ENCODE measurements at regions not wholly inside any gene's neighbourhood (a gene's known extent, or its start where the extent isn't known, plus 50 kb on each side); places are given as distances from the start of the nearest gene placed in this dataset.

DNA sequence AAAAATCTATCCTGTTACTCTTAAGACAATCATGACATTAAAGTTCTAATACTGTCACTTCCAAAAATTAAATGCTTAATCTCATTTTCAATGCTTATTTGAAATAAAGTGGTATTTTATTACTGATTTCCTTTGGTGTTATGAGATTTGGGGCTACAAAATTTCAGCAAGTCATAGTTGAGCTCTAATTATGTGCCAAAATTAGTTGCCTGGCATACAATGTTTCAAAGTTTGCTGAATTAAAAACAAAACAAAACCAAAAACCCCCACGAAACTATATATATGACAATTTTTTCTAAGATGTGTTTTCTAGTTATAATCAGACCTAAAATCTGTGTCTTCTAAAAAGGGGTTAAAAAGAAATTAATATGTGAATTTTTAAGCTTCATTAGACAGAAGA is 62.2 kb downstream of the KCNRG start:
- H3K27me3 ChIP-seq, result no peaks in the 10 kb centered on the region
- intact Hi-C loops (cut with DNase I), result no loop called here
- no peak overlapping the region for H3K4me3 ChIP-seq
- TF ChIP-seq, protein P1, sequence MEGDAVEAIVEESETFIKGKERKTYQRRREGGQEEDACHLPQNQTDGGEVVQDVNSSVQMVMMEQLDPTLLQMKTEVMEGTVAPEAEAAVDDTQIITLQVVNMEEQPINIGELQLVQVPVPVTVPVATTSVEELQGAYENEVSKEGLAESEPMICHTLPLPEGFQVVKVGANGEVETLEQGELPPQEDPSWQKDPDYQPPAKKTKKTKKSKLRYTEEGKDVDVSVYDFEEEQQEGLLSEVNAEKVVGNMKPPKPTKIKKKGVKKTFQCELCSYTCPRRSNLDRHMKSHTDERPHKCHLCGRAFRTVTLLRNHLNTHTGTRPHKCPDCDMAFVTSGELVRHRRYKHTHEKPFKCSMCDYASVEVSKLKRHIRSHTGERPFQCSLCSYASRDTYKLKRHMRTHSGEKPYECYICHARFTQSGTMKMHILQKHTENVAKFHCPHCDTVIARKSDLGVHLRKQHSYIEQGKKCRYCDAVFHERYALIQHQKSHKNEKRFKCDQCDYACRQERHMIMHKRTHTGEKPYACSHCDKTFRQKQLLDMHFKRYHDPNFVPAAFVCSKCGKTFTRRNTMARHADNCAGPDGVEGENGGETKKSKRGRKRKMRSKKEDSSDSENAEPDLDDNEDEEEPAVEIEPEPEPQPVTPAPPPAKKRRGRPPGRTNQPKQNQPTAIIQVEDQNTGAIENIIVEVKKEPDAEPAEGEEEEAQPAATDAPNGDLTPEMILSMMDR (IDR thresholded peaks at IDR 0.05), result no peak
- peaks cover 9 to 60% of the 10 kb centered on the region in 2 donors for H3K4me1 ChIP-seq
- DNase-seq (no peak), ATAC-seq (no peak)
- no peaks in the 10 kb centered on the region for H3K36me3 ChIP-seq
- H3K9me3 ChIP-seq, result no peaks in the 10 kb centered on the region
- H3K27ac ChIP-seq, result no peak overlapping the region

DNA sequence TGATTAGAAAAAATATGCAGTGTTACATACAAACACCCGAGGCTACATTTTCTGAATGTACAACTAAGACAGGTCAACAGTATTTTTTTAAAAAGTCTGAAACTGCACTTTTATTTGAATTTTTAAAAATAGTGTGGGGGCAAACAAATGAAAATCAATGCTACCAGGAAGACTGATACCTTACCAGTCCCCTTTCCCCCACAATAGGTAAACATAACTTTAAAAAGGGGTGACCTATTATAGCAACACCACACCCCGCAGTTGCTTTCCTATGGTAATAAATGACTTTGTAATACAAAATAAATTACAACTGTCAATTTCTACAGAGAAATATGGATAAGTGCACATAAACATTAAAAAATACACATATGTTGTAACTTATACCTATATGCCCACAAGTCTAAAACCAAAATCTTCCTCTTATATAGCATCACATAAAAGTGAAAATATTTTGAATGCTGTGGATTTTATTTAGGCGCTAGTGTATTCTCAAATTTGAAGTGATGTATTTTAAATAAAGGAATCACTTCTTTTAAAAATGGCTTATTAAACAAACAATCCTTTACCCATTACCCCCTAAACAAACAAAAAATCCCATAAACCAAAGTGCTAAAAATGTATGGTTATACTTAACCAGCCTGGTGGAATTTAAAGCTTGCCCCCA is 63.1 kb downstream of the KCNRG start:
- DNase-seq (no peak), ATAC-seq (no peak)
- Histone ChIP-seq H3K27ac (no peak overlapping the region), H3K9me3 (no peaks in the 10 kb centered on the region), H3K4me1 (peaks cover 18 to 63% of the 10 kb centered on the region in 2 donors), H3K36me3 (no peaks in the 10 kb centered on the region), H3K4me3 (peak overlapping the region; percentile 60 to 66), H3K27me3 (no peaks in the 10 kb centered on the region)
- TF ChIP-seq, protein P1 (IDR thresholded peaks at IDR 0.05), result no peak
- intact Hi-C loops (cut with DNase I), result no loop called here

DNA sequence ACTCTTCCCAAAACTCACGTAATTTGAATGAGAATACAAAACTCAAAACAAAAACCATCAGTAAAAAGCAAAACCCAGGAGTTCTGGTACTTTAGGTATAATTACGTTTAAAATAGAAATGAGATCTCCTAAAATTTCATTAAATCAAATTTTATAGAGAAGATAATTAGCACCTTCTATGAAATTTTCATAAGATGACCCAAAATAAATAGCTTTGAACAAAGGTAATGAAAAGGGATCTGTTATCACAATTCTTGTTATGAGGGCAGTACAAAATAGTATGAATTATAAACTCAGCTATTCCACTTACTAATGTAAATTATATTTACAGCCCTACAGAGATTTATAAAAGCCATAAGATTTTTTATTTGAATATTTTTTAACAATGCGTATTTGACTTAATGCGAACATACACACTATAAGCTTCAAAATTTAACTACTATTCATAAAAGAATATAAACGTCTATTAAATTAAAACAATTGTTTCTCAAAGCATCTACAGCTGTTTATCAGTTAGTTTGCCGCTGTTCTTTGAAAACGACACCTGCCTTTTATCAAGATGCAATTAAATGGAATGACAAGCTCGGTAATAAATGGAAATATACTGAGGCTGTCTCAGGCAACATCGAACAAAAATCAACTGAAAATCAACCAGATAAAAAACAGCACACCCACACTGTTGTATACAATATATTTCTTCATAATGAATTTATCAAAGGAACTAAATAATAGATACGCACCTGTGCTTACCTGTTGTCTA is 63.8 kb downstream of the KCNRG start:
- TF ChIP-seq, protein P1 (IDR thresholded peaks at IDR 0.05), result no peak
- DNase-seq (no peak), ATAC-seq (no peak)
- Histone ChIP-seq H3K4me3 (peak overlapping the region; percentile 60 to 66), H3K27me3 (no peaks in the 10 kb centered on the region), H3K9me3 (no peaks in the 10 kb centered on the region), H3K4me1 (peaks cover 23 to 70% of the 10 kb centered on the region in 2 donors), H3K27ac (peak overlapping the region; percentile 83 to 91), H3K36me3 (no peaks in the 10 kb centered on the region)
- intact Hi-C loops (cut with DNase I), result no loop called here

DNA sequence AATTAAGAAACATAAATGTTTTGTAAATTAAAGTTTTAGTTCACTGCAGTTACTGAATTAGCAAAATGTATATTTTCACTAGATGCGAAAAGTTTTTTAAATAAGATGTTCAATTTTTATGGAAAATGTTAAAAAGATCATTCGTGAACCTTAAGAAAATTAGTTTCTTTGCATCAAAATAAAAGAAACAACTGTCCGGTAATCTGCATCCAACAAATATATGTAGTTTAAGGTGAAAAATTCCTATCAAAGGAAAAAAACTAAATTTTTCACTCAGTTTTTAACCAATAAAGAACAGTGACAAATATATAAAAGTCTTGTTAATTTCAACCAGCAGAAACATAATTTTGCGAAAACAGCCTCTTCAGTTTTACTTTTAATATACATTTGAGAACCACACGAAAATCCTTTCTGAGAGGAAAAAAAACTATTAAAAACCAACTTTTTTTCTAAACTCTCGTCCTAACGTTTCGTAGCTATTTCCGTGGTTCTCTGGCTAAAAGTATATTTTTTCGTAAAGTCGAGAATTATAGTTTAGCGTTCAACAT is 64.5 kb downstream of the KCNRG start:
- DNase-seq, result no peak
- H3K4me1 ChIP-seq, result peaks cover 20 to 73% of the 10 kb centered on the region in 2 donors
- peak overlapping the region; percentile 83 to 91 for H3K27ac ChIP-seq
- TF ChIP-seq, protein P1 (IDR thresholded peaks at IDR 0.05), result no peak
- no peaks in the 10 kb centered on the region for H3K9me3 ChIP-seq
- H3K27me3 ChIP-seq, result no peaks in the 10 kb centered on the region
- no peaks in the 10 kb centered on the region for H3K36me3 ChIP-seq
- intact Hi-C loops (cut with DNase I), result loop anchor here in 1 of 2 donors (5.0 kb wide), 1 partner anchor 82 kb away; the partner anchor contains the start of gene TRIM13
- no peak for ATAC-seq
- peak overlapping the region; percentile 60 to 66 for H3K4me3 ChIP-seq

All from left lung (tissue), 4 donors.